BJ (cell line): ENCODE measurements at regions not wholly inside any gene's neighbourhood (a gene's known extent, or its start where the extent isn't known, plus 50 kb on each side); places are given as distances from the start of the nearest gene placed in this dataset.

ENCODE experiments used
- CTCF ChIA-PET: fragments of 350-600 bp; formaldehyde crosslinking; extraction: SDS; loops from one replicate; lab custom pipeline; 2021; ENCODE audit warnings: antibody characterized with exemption, inconsistent platforms; lab: Yijun Ruan, JAX
- POLR2A ChIA-PET: fragments of 300-600 bp; sonication (Branson Sonifier 250); formaldehyde crosslinking; extraction: SDS; loops from one replicate; lab custom pipeline; 2021; ENCODE audit warnings: antibody characterized with exemption; lab: Charles Lee
- DNase-seq: peaks from one replicate; pipeline ENCODE4 v3.0.0-alpha.2; 2011; ENCODE audit warnings: low read depth
- H3K27me3 ChIP-seq: 2 replicates; pipeline ENCODE4 v1.6.0; 2011; ENCODE audit warnings: low read length; ENCODE audit not compliant: control insufficient read depth, insufficient read depth
- H3K36me3 ChIP-seq: 2 replicates; pipeline ENCODE4 v1.5.1; 2011; ENCODE audit warnings: low read length; ENCODE audit not compliant: control insufficient read depth, insufficient read depth
- H3K4me3 ChIP-seq: 2 replicates; pipeline ENCODE4 v1.5.1; 2011; ENCODE audit warnings: low read depth, mild to moderate bottlenecking, control low read depth, low read length
- CTCF ChIP-seq: IDR thresholded peaks from 2 replicates; pipeline ENCODE4 v1.5.1; 2011; ENCODE audit warnings: low read depth, mild to moderate bottlenecking, control low read depth, inconsistent platforms, low read length, moderate library complexity; ENCODE audit not compliant: insufficient read depth

GRCh38 chr7:145289384-145289783, 453.5 kb upstream of the TPK1 start:
- Histone ChIP-seq H3K36me3 (no peaks in the 10 kb centered on the region), H3K27me3 (no peaks in the 10 kb centered on the region), H3K4me3 (no peak overlapping the region)
- TF ChIP-seq CTCF = no peak
- CTCF ChIA-PET = no interaction called here
- POLR2A ChIA-PET = no interaction called here
- no peak for DNase-seq

- CTCF ChIA-PET = no interaction called here
- TF ChIP-seq CTCF = no peak
- H3K4me3 ChIP-seq = no peak overlapping the region
- H3K27me3 ChIP-seq = no peaks in the 10 kb centered on the region
- POLR2A ChIA-PET = no interaction called here
- H3K36me3 ChIP-seq = no peaks in the 10 kb centered on the region
- no peak for DNase-seq
These were observed 440.3 kb upstream of the TPK1 start for GRCh38 chr7:145276118-145276517.

GRCh38 chr7:145269418-145270161, 433.7 kb upstream of the TPK1 start:
- ChIA-PET POLR2A (no interaction called here), CTCF (no interaction called here)
- no peak for TF ChIP-seq CTCF
- no peak for DNase-seq
- Histone ChIP-seq H3K4me3 (no peak overlapping the region), H3K36me3 (no peaks in the 10 kb centered on the region), H3K27me3 (no peaks in the 10 kb centered on the region)

GRCh38 chr7:145265180-145265579, 429.3 kb upstream of the TPK1 start:
- Histone ChIP-seq H3K27me3 (no peaks in the 10 kb centered on the region), H3K4me3 (no peak overlapping the region), H3K36me3 (no peaks in the 10 kb centered on the region)
- ChIA-PET CTCF (no interaction called here), POLR2A (no interaction called here)
- DNase-seq = no peak
- no peak for TF ChIP-seq CTCF

- Histone ChIP-seq H3K4me3 (no peak overlapping the region), H3K36me3 (no peaks in the 10 kb centered on the region), H3K27me3 (no peaks in the 10 kb centered on the region)
- ChIA-PET CTCF (no interaction called here), POLR2A (no interaction called here)
- no peak for TF ChIP-seq CTCF
- no peak for DNase-seq
These were observed 428.0 kb upstream of the TPK1 start for GRCh38 chr7:145263886-145264285.
